HG02610 (cell line): ENCODE measurements at regions not wholly inside any gene's neighbourhood (a gene's known extent, or its start where the extent isn't known, plus 50 kb on each side); places are given as distances from the start of the nearest gene placed in this dataset.

ENCODE experiments used
- ATAC-seq: cut with Tn5 transposase; IDR thresholded peaks from one replicate; pipeline ENCODE4 v1.9.1; 2021; ENCODE audit warnings: mild to moderate bottlenecking, moderate library complexity; ENCODE audit not compliant: unreplicated experiment

- no peak for ATAC-seq
These were observed 138.7 kb upstream of the BACH2 start for GRCh38 chr6:90435207-90435899.

GRCh38 chr6:90434094-90434493 is 137.5 kb upstream of the BACH2 start:
- no peak for ATAC-seq

- ATAC-seq: no peak
These were observed 136.3 kb upstream of the BACH2 start for GRCh38 chr6:90432937-90433336.

- no peak for ATAC-seq
These were observed 135.6 kb upstream of the BACH2 start for GRCh38 chr6:90432041-90432775.

- no peak for ATAC-seq
These were observed 134.9 kb upstream of the BACH2 start for GRCh38 chr6:90431576-90431975.

GRCh38 chr6:90429713-90430112 is 133.1 kb upstream of the BACH2 start:
- no peak for ATAC-seq

GRCh38 chr6:90428514-90428913 is 131.9 kb upstream of the BACH2 start:
- no peak for ATAC-seq

GRCh38 chr6:90425161-90425641 is 128.6 kb upstream of the BACH2 start:
- peak; percentile 97 for ATAC-seq

GRCh38 chr6:90424580-90424979 is 127.9 kb upstream of the BACH2 start:
- no peak for ATAC-seq

- no peak for ATAC-seq
These were observed 125.0 kb upstream of the BACH2 start for GRCh38 chr6:90421666-90422065.

GRCh38 chr6:90420500-90420899 is 123.9 kb upstream of the BACH2 start:
- ATAC-seq: no peak

GRCh38 chr6:90417385-90417784 is 120.7 kb upstream of the BACH2 start:
- ATAC-seq: no peak

GRCh38 chr6:90416322-90416721 is 119.7 kb upstream of the BACH2 start:
- ATAC-seq: no peak

GRCh38 chr6:90415178-90415577 is 118.5 kb upstream of the BACH2 start:
- ATAC-seq: no peak

- no peak for ATAC-seq
These were observed 117.7 kb upstream of the BACH2 start for GRCh38 chr6:90414352-90414751.

GRCh38 chr6:90413867-90414266 is 117.2 kb upstream of the BACH2 start:
- ATAC-seq: no peak

GRCh38 chr6:90413396-90413795 is 116.8 kb upstream of the BACH2 start:
- no peak for ATAC-seq

GRCh38 chr6:90412538-90413369 is 116.1 kb upstream of the BACH2 start:
- ATAC-seq: no peak

- peak; percentile 94 for ATAC-seq
These were observed 114.7 kb upstream of the BACH2 start for GRCh38 chr6:90411292-90411781.

- ATAC-seq: no peak
These were observed 113.1 kb upstream of the BACH2 start for GRCh38 chr6:90409700-90410099.

- no peak for ATAC-seq
These were observed 110.3 kb upstream of the BACH2 start for GRCh38 chr6:90406957-90407356.
